ENCODE measurements at regions not wholly inside any gene's neighbourhood (a gene's known extent, or its start where the extent isn't known, plus 50 kb on each side); places are given as distances from the start of the nearest gene placed in this dataset.

DNA sequence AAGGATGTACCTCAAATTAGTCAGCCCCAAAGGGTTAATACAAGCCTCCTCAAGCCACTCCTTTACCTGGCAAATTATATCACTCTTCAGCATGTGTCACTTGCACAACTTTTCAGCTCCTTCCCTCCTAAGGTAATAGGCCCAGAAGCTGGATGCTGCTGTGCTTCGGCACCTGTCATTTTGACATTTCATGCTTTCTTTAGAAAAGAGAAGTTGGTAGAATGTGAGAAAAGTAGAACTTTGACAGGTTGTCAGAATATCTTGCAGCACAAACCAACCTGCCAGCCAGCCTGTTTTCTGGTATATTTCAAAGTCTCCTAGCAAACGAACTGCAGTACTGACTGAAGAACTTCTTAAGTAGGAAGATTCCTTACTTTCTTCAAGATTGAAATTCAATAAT is 2136.9 kb downstream of the MAT2B start:
- Histone ChIP-seq H3K27me3 (ENCODE audit: control insufficient read depth in 1 of 2, insufficient read depth in 2 of 2, low read length in 2 of 2) (no peaks in the 10 kb centered on the region), H2AFZ (ENCODE audit: low read length) (no peak overlapping the region), H3K9me3 (ENCODE audit: low read length) (peaks cover 78% of the 10 kb centered on the region), H4K20me1 (ENCODE audit: insufficient read depth, low read length) (no peaks in the 10 kb centered on the region), H3K4me1 (ENCODE audit: insufficient read depth, low read length) (no peaks in the 10 kb centered on the region), H3K79me2 (ENCODE audit: insufficient read depth, low read length) (no peaks in the 10 kb centered on the region), H3K36me3 (replicated peaks in 1 of 2; ENCODE audit: control insufficient read depth in 1 of 2, insufficient read depth in 2 of 2, low read length in 2 of 2) (no peaks in the 10 kb centered on the region), H3K9ac (ENCODE audit: insufficient read depth, low read depth, low read length) (no peak overlapping the region), H3K27ac (ENCODE audit: extremely low read length, insufficient read depth, low read length) (no peak overlapping the region), H3K4me2 (ENCODE audit: low read depth, low read length) (no peak overlapping the region), H3K4me3 (replicated peaks in 1 of 3; ENCODE audit: insufficient read depth in 1 of 3, low read depth in 2 of 3, low read length in 3 of 3) (no peak overlapping the region)
- 0% methylated on average over 2 of the region's 2 CpGs for WGBS (ENCODE audit: low lambda C conversion rate)
- DNase-seq (ENCODE audit: low spot score): no peak
- intact Hi-C loops (cut with micrococcal nuclease; ENCODE audit: unreplicated experiment) (no loop called here), in situ Hi-C loops (cut with HindIII; ENCODE audit: extremely low pct_ligation_motif_present, low pct_unique_long_range_greater_than_20kb) (no loop called here)
- BruUV-seq (replicated peaks): no TSS peak
- FAIRE-seq: no peak
- no peak for ATAC-seq
- CTCF ChIA-PET (ENCODE audit: low intra/inter-chr PET ratio, low total read pairs): no interaction called here
- POLR2A ChIA-PET: no interaction called here
- TF ChIP-seq ZNF280D (CRISPR knock-in tag; IDR thresholded peaks at IDR 0.05) (no peak), TBX3 (IDR thresholded peaks at IDR 0.05; ENCODE audit: borderline replicate concordance) (no peak), MED1 (CRISPR knock-in tag; IDR thresholded peaks at IDR 0.05) (no peak)

DNA sequence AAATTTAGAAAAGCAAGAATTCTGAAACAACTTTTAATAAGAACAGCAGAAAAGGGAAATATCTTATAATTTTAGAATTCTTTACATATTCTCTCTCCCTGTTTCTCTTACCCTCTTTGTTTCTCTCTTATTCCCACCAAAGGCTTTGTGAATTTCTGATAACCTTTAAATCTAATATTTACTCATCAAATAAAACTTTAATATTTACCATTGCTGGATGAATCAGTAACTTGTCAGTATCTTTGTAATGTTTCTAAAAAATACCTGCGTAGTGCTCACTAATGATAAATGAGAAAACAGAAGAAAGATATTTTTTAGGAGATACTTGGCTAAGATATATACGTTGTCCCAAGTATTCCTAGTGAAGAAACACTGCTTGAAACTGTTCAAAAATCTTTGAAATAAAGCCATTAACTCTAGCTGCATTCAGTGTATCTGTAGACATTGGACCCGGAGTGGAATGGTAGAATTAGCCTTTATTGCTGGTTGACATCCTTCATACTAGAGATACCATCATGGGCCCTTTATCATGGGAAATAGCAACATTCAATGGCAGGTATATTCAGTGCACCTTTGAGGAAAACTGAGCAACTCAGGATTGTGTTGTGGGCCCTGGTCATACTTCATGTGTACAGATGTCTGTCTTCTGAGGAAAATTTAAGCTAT is 2160.4 kb downstream of the MAT2B start:
- no TSS peak for BruUV-seq (replicated peaks)
- no peak for ATAC-seq
- no peak for TF ChIP-seq ZNF335 (CRISPR knock-in tag; IDR thresholded peaks at IDR 0.05)

More for the DNA sequence above, 2160.4 kb downstream of the MAT2B start:
- Histone ChIP-seq H3K36me3 (replicated peaks in 1 of 2; ENCODE audit: control insufficient read depth in 1 of 2, insufficient read depth in 2 of 2, low read length in 2 of 2) (no peaks in the 10 kb centered on the region), H3K9me3 (ENCODE audit: low read length) (peaks cover 86% of the 10 kb centered on the region), H3K4me2 (ENCODE audit: low read depth, low read length) (no peak overlapping the region), H3K79me2 (ENCODE audit: insufficient read depth, low read length) (no peaks in the 10 kb centered on the region), H3K27me3 (ENCODE audit: control insufficient read depth in 1 of 2, insufficient read depth in 2 of 2, low read length in 2 of 2) (no peaks in the 10 kb centered on the region), H3K4me3 (replicated peaks in 1 of 3; ENCODE audit: insufficient read depth in 1 of 3, low read depth in 2 of 3, low read length in 3 of 3) (no peak overlapping the region), H4K20me1 (ENCODE audit: insufficient read depth, low read length) (no peaks in the 10 kb centered on the region), H3K27ac (ENCODE audit: extremely low read length, insufficient read depth, low read length) (no peak overlapping the region), H2AFZ (ENCODE audit: low read length) (no peak overlapping the region), H3K4me1 (ENCODE audit: insufficient read depth, low read length) (no peaks in the 10 kb centered on the region), H3K9ac (ENCODE audit: insufficient read depth, low read depth, low read length) (no peak overlapping the region)
- in situ Hi-C loops (cut with HindIII; ENCODE audit: extremely low pct_ligation_motif_present, low pct_unique_long_range_greater_than_20kb) (no loop called here), intact Hi-C loops (cut with micrococcal nuclease; ENCODE audit: unreplicated experiment) (no loop called here)
- WGBS (ENCODE audit: low lambda C conversion rate): under 1% methylated on average over 3 of the region's 3 CpGs
- no peak for FAIRE-seq
- no peak for DNase-seq (ENCODE audit: low spot score)
- ChIA-PET CTCF (ENCODE audit: low intra/inter-chr PET ratio, low total read pairs) (no interaction called here), POLR2A (no interaction called here)
